ENCODE measurements at regions not wholly inside any gene's neighbourhood (a gene's known extent, or its start where the extent isn't known, plus 50 kb on each side); places are given as distances from the start of the nearest gene placed in this dataset.
"Not testable (repeated sequence)": the region's sequence is repeated elsewhere in the genome, so short reads cannot be mapped to it uniquely, and the experiment has no call there.

GRCh38 chrX:40895246-40895645, 159.9 kb upstream of the MED14 start:
- no peak overlapping the region for H3K27ac Mint-ChIP-seq
- ChIA-PET POLR2A (no interaction called here), CTCF (no interaction called here)
- Histone ChIP-seq H3K27me3 (ENCODE audit: control insufficient read depth in 1 of 2, insufficient read depth in 2 of 2, low read length in 2 of 2) (no peaks in the 10 kb centered on the region), H3K4me1 (ENCODE audit: insufficient read depth, low read length) (no peaks in the 10 kb centered on the region), H3K36me3 (ENCODE audit: insufficient read depth, low read length) (no peaks in the 10 kb centered on the region), H3K27ac (ENCODE audit: low read depth in 1 of 2, low read length in 2 of 2) (no peak overlapping the region), H3K4me3 (ENCODE audit: low read length) (no peak overlapping the region), H3K9me3 (ENCODE audit: control insufficient read depth in 1 of 2, insufficient read depth in 1 of 2, low read length in 2 of 2) (peaks cover 0 to 6% of the 10 kb centered on the region in 2 experiments)
- H3K27me3 Mint-ChIP-seq, result no peaks in the 10 kb centered on the region
- no peak overlapping the region for H3K4me3 Mint-ChIP-seq
- ATAC-seq (ENCODE audit: poor library complexity), result no peak
- H3K9me3 Mint-ChIP-seq, result no peaks in the 10 kb centered on the region
- intact Hi-C loops (cut with DNase I, micrococcal nuclease), result no loop called here
- TF ChIP-seq CTCF (IDR thresholded peaks at IDR 0.05), result no peak
- no peak for DNase-seq
- no peaks in the 10 kb centered on the region for H3K4me1 Mint-ChIP-seq (ENCODE audit: low read depth)
- no peaks in the 10 kb centered on the region for H3K36me3 Mint-ChIP-seq (ENCODE audit: low read depth)

GRCh38 chrX:40897718-40898270, 162.5 kb upstream of the MED14 start:
- POLR2A ChIA-PET, result no interaction called here
- Histone ChIP-seq H3K27ac (ENCODE audit: low read depth in 1 of 2, low read length in 2 of 2) (no peak overlapping the region), H3K9me3 (ENCODE audit: control insufficient read depth in 1 of 2, insufficient read depth in 1 of 2, low read length in 2 of 2) (no peaks in the 10 kb centered on the region), H3K4me3 (ENCODE audit: low read length) (no peak overlapping the region), H3K27me3 (ENCODE audit: control insufficient read depth in 1 of 2, insufficient read depth in 2 of 2, low read length in 2 of 2) (no peaks in the 10 kb centered on the region), H3K36me3 (ENCODE audit: insufficient read depth, low read length) (no peaks in the 10 kb centered on the region), H3K4me1 (ENCODE audit: insufficient read depth, low read length) (no peaks in the 10 kb centered on the region)
- no peaks in the 10 kb centered on the region for H3K36me3 Mint-ChIP-seq (ENCODE audit: low read depth)
- H3K27me3 Mint-ChIP-seq, result peaks cover 11% of the 10 kb centered on the region
- TF ChIP-seq CTCF (IDR thresholded peaks at IDR 0.05), result no peak
- intact Hi-C loops (cut with DNase I, micrococcal nuclease), result no loop called here
- H3K27ac Mint-ChIP-seq, result no peak overlapping the region
- no peak overlapping the region for H3K4me3 Mint-ChIP-seq
- CTCF ChIA-PET, result no interaction called here
- no peaks in the 10 kb centered on the region for H3K9me3 Mint-ChIP-seq
- H3K4me1 Mint-ChIP-seq (ENCODE audit: low read depth), result no peaks in the 10 kb centered on the region
- no peak for ATAC-seq (ENCODE audit: poor library complexity)
- no peak for DNase-seq

GRCh38 chrX:40904739-40905138, 169.4 kb upstream of the MED14 start:
- H3K4me1 Mint-ChIP-seq (ENCODE audit: low read depth); H3K4me3 Mint-ChIP-seq; ATAC-seq (ENCODE audit: poor library complexity); H3K4me1 ChIP-seq (ENCODE audit: insufficient read depth, low read length); POLR2A ChIA-PET; H3K36me3 ChIP-seq (ENCODE audit: insufficient read depth, low read length); H3K27me3 ChIP-seq (ENCODE audit: control insufficient read depth in 1 of 2, insufficient read depth in 2 of 2, low read length in 2 of 2); H3K9me3 Mint-ChIP-seq; H3K27ac ChIP-seq (ENCODE audit: low read depth in 1 of 2, low read length in 2 of 2); DNase-seq; CTCF ChIA-PET; H3K36me3 Mint-ChIP-seq (ENCODE audit: low read depth); intact Hi-C loops (cut with DNase I, micrococcal nuclease); H3K4me3 ChIP-seq (ENCODE audit: low read length); H3K9me3 ChIP-seq (ENCODE audit: control insufficient read depth in 1 of 2, insufficient read depth in 1 of 2, low read length in 2 of 2); H3K27ac Mint-ChIP-seq: not testable (repeated sequence)
- H3K27me3 Mint-ChIP-seq, result peaks cover 11% of the 10 kb centered on the region

- no peaks in the 10 kb centered on the region for H3K27me3 ChIP-seq (ENCODE audit: control insufficient read depth in 1 of 2, insufficient read depth in 2 of 2, low read length in 2 of 2)
- no peaks in the 10 kb centered on the region for H3K4me1 Mint-ChIP-seq (ENCODE audit: low read depth)
- POLR2A ChIA-PET, result no interaction called here
These were observed 172.7 kb upstream of the MED14 start for GRCh38 chrX:40908026-40908425.

More at GRCh38 chrX:40908026-40908425, 172.7 kb upstream of the MED14 start:
- no peak overlapping the region for H3K4me3 Mint-ChIP-seq
- intact Hi-C loops (cut with DNase I, micrococcal nuclease), result no loop called here
- ATAC-seq (ENCODE audit: poor library complexity), result no peak
- no peaks in the 10 kb centered on the region for H3K9me3 Mint-ChIP-seq
- TF ChIP-seq CTCF (IDR thresholded peaks at IDR 0.05), result no peak
- H3K36me3 ChIP-seq (ENCODE audit: insufficient read depth, low read length), result no peaks in the 10 kb centered on the region
- H3K4me3 ChIP-seq (ENCODE audit: low read length), result no peak overlapping the region
- no peaks in the 10 kb centered on the region for H3K36me3 Mint-ChIP-seq (ENCODE audit: low read depth)
- no peak overlapping the region for H3K27ac Mint-ChIP-seq
- H3K27ac ChIP-seq (ENCODE audit: low read depth in 1 of 2, low read length in 2 of 2), result no peak overlapping the region
- no peaks in the 10 kb centered on the region for H3K27me3 Mint-ChIP-seq
- no peak for DNase-seq
- no peaks in the 10 kb centered on the region for H3K4me1 ChIP-seq (ENCODE audit: insufficient read depth, low read length)
- CTCF ChIA-PET, result no interaction called here
- no peaks in the 10 kb centered on the region for H3K9me3 ChIP-seq (ENCODE audit: control insufficient read depth in 1 of 2, insufficient read depth in 1 of 2, low read length in 2 of 2)
